Liver (tissue), 8 donors: ENCODE measurements at regions not wholly inside any gene's neighbourhood (a gene's known extent, or its start where the extent isn't known, plus 50 kb on each side); places are given as distances from the start of the nearest gene placed in this dataset.

Experiments
- DNase-seq: peaks from one replicate; pipeline ENCODE4 v3.0.0-alpha.2; 2017; ENCODE audit warnings: low spot score
- H3K27ac ChIP-seq, 2 donors: one replicate each; pipeline ENCODE4 v1.7.0; 2013; ENCODE audit warnings: inconsistent platforms in 2 of 2, low read length in 2 of 2, control low read depth in 1 of 2, low read depth in 1 of 2, mild to moderate bottlenecking in 1 of 2
- H3K27me3 ChIP-seq, 4 donors: one replicate each; pipeline versions ENCODE4 v1.6.1 to v1.7.0; 2013; ENCODE audit warnings: low read length in 3 of 4, inconsistent platforms in 1 of 4, mild to moderate bottlenecking in 1 of 4, moderate library complexity in 1 of 4; ENCODE audit not compliant: control insufficient read depth in 4 of 4, insufficient read depth in 4 of 4
- H3K36me3 ChIP-seq, 4 donors: one replicate each; pipeline versions ENCODE4 v1.6.1 to v1.7.0; 2013; ENCODE audit warnings: low read length in 3 of 4, mild to moderate bottlenecking in 3 of 4, low read depth in 1 of 4, moderate library complexity in 1 of 4; ENCODE audit not compliant: control insufficient read depth in 4 of 4, insufficient read depth in 3 of 4
- H3K4me1 ChIP-seq, 4 donors: one replicate each; pipeline versions ENCODE4 v1.6.1 to v1.7.0; 2013; ENCODE audit warnings: low read length in 3 of 4, mild to moderate bottlenecking in 3 of 4, moderate library complexity in 1 of 4; ENCODE audit not compliant: control insufficient read depth in 4 of 4, insufficient read depth in 4 of 4
- H3K4me3 ChIP-seq, 3 donors: one replicate each; pipeline versions ENCODE4 v1.6.1 to v1.7.0; 2013; ENCODE audit warnings: low read length in 3 of 3, control low read depth in 1 of 3, low read depth in 1 of 3, mild to moderate bottlenecking in 1 of 3
- H3K9ac ChIP-seq, 2 donors: one replicate each; pipeline ENCODE4 v1.7.0; 2013; ENCODE audit warnings: low read length in 2 of 2, mild to moderate bottlenecking in 2 of 2, moderate library complexity in 2 of 2, control low read depth in 1 of 2, low read depth in 1 of 2
- H3K9me3 ChIP-seq, 4 donors: one replicate each; pipeline versions ENCODE4 v1.6.1 to v1.7.0; 2013; ENCODE audit warnings: low read length in 3 of 4; ENCODE audit not compliant: control insufficient read depth in 4 of 4
- ATF3 ChIP-seq: IDR thresholded peaks from 2 replicates; pipeline ENCODE4 v1.6.1; 2016; ENCODE audit warnings: antibody characterized with exemption
- CTCF ChIP-seq: fragments of 150-350 bp; IDR thresholded peaks from 2 replicates; pipeline ENCODE4 v1.5.1; 2017; ENCODE audit warnings: improper control_type of control experiment, low read depth, low read length; ENCODE audit not compliant: missing input control
- EGR1 ChIP-seq, 2 donors: IDR thresholded peaks; 2 replicates each; pipeline ENCODE4 v1.6.1; 2016 to 2018; ENCODE audit warnings: antibody characterized with exemption in 2 of 2, low read depth in 2 of 2
- GABPA ChIP-seq, 2 donors: IDR thresholded peaks in 1 of 2; conservative IDR thresholded peaks in 1 of 2; 2 replicates each; pipeline ENCODE4 v1.6.1; 2016; ENCODE audit warnings: antibody characterized with exemption in 2 of 2, mild to moderate bottlenecking in 1 of 2, moderate library complexity in 1 of 2
- HNF4A ChIP-seq, 2 donors: conservative IDR thresholded peaks; 2 replicates each; pipeline ENCODE4 v1.6.1; 2016; ENCODE audit warnings: antibody characterized with exemption in 2 of 2, mild to moderate bottlenecking in 2 of 2
- JUND ChIP-seq, 2 donors: IDR thresholded peaks; 2 replicates each; pipeline ENCODE4 v1.6.1; 2016; ENCODE audit warnings: antibody characterized with exemption in 2 of 2
- NR2F2 ChIP-seq: IDR thresholded peaks from 2 replicates; pipeline ENCODE4 v1.6.1; 2016; ENCODE audit warnings: antibody characterized with exemption
- REST ChIP-seq: IDR thresholded peaks from 2 replicates; pipeline ENCODE4 v1.6.1; 2016; ENCODE audit warnings: antibody characterized with exemption, mild to moderate bottlenecking
- TAF1 ChIP-seq: conservative IDR thresholded peaks from 2 replicates; pipeline ENCODE4 v1.6.1; 2016; ENCODE audit warnings: antibody characterized with exemption, mild to moderate bottlenecking
- YY1 ChIP-seq: IDR thresholded peaks from 2 replicates; pipeline ENCODE4 v1.6.1; 2016; ENCODE audit warnings: antibody characterized with exemption, mild to moderate bottlenecking
- ZBTB33 ChIP-seq: IDR thresholded peaks from 2 replicates; pipeline ENCODE4 v1.6.1; 2016; ENCODE audit warnings: antibody characterized with exemption
- WGBS: extraction: QIAGEN DNeasy Blood & Tissue Kit; methylation state at CpG from one replicate; pipeline ENCODE4 v1.1.7; 2013; 5-methylcytosine and 5-hydroxymethylcytosine counted together
- donor health status: healthy.
- donor health status: healthy.
- donor health status: healthy.
- donor health status: healthy.
- donor health status: healthy.

GRCh38 chr3:17823816-17824215, 81.4 kb upstream of the TBC1D5 start:
- no peak overlapping the region for H3K4me3 ChIP-seq
- TF ChIP-seq ATF3 (no peak), GABPA (IDR thresholded peaks at IDR 0.05 in 1 of 2, conservative IDR thresholded peaks at IDR 0.05 in 1 of 2) (no peak), YY1 (no peak), CTCF (no peak)
- no peaks in the 10 kb centered on the region for H3K9me3 ChIP-seq
- H3K4me1 ChIP-seq, result no peaks in the 10 kb centered on the region
- H3K36me3 ChIP-seq, result no peaks in the 10 kb centered on the region
- no peaks in the 10 kb centered on the region for H3K27me3 ChIP-seq
- H3K9ac ChIP-seq, result no peak overlapping the region
- DNase-seq, result no peak
- no peak overlapping the region for H3K27ac ChIP-seq

- H3K36me3 ChIP-seq, result no peaks in the 10 kb centered on the region
- no peaks in the 10 kb centered on the region for H3K4me1 ChIP-seq
- no peak overlapping the region for H3K9ac ChIP-seq
- H3K9me3 ChIP-seq, result no peaks in the 10 kb centered on the region
- no peaks in the 10 kb centered on the region for H3K27me3 ChIP-seq
- DNase-seq, result no peak
- no peak overlapping the region for H3K27ac ChIP-seq
- H3K4me3 ChIP-seq, result no peak overlapping the region
- TF ChIP-seq NR2F2, result no peak
- TF ChIP-seq HNF4A (conservative IDR thresholded peaks at IDR 0.05), result no peak
- TF ChIP-seq JUND (IDR thresholded peaks at IDR 0.05), result no peak
- TF ChIP-seq REST, result no peak
- TF ChIP-seq TAF1, result no peak
- no peak for TF ChIP-seq CTCF
- no peak for TF ChIP-seq ATF3
- TF ChIP-seq EGR1 (IDR thresholded peaks at IDR 0.05; ENCODE audit: low read depth in 2 of 2), result no peak
- TF ChIP-seq ZBTB33, result no peak
- no peak for TF ChIP-seq GABPA (IDR thresholded peaks at IDR 0.05 in 1 of 2, conservative IDR thresholded peaks at IDR 0.05 in 1 of 2)
- 68% methylated on average over 4 of the region's 4 CpGs for WGBS
Measured at GRCh38 chr3:17823036-17823435, 80.6 kb upstream of the TBC1D5 start.
